Activated effector memory CD4-positive, alpha-beta T cell treated with Interleukin-2 at 50 U/mL for 16 hours (primary cell): ENCODE measurements at regions not wholly inside any gene's neighbourhood (a gene's known extent, or its start where the extent isn't known, plus 50 kb on each side); places are given as distances from the start of the nearest gene placed in this dataset.
"Not testable (repeated sequence)": the region's sequence is repeated elsewhere in the genome, so short reads cannot be mapped to it uniquely, and the experiment has no call there.

Source experiments
- DNase-seq: peaks from one replicate; pipeline ENCODE4 v3.0.0-alpha.2; 2020

DNA sequence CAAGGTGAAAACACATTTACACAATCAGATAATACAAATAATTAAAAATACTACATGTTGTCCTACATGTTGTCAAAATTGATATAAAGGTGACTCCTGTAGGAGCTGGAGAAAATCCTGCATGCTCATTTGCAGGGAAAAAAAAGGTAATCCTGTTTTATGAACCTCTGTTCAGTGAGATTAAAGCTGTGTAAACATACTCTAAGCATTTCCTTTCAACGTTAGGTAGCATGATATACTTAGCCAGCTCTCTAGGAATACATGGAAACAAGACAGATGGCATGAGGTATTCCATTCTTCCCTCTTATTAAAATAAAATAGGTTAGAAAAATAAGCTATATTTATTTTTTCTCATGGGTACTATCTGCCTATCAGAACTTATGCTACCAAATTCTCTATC is 635.7 kb upstream of the FLRT2 start:
- no peak for DNase-seq

DNA sequence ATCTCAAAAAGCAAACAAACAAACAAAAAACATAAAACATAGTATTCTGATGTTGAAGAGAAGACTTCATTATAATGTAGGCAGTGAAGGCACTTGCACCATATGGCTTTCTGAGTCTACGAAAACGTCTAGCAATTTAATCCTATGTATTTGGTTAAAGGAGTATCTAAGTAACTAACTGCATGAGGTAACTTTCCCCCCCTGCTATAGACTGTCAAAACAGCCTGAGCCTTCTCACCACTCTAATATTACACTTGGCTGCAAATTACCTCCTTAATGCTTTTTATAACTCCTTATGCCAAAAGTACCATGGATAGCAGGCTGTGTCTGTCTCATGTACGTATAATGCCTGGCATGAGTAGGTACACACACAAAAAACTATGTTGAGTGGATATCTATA is 607.6 kb upstream of the FLRT2 start:
- no peak for DNase-seq

DNA sequence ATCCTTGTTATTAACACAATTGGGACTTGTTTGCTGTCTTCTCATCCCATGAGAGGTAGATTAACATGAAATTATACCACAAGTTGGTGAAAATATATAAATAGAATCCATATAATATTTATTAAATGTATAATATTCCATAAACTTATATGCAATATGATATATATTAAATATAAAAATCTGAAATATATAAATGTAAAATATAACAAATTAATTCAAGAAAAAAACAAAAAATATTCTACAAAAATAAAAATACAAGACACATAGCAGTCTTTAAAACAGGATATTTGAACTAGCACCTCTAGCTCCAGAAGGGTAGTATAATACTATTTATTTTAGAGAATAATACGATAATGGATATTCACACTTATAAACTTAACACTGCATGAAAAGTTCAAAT is 603.3 kb upstream of the FLRT2 start:
- DNase-seq = no peak

DNA sequence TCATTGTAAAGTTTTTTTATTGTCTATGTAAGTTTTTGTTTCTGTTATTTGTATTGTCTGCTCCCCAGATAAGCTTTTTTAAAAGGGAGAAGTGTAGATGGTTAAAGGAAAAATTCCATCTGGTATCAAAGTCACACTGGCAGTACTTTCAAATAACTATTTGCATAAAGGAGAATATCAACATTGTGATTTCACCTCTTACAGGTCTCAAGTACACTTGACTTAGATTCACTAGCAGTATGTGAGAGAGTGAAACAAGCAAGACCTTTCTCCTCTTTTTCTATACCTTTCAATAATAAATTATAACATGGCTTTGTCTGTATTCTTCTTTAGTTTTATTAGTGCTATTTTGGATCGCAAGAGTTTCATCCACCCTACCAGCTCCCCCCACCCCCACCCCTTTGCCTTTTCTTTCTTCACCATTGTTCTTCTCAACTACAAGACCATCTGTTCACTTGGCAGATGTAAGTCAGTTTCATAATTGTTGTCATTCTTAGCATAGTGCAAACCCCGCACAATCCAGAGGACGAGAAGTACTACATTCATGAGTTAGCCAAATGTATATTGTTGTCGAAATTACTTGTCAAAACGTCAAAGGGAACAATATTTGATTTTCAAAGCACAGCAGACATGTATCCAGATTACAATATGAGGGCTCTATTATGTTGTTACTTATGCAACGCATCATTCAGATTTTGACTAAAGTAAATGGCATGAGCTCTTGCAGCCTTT is 602.7 kb upstream of the FLRT2 start:
- DNase-seq = no peak

DNA sequence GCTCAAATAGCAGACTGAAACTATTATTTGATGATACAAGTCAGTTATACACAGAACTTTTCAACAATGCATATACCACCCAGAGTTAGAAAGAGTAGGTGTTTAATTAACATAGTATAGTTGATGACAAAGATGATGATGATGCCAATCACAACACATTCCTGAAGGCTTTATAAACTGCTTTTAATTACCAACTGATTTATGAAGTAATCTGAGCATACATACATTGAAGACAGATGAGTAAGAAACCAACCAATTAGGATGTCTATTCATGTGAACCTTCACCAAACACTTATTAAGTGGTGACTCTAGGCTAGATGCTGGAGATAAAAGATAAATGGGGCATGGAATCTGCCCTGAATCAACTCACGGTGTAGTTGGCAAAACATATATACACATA is 600.9 kb upstream of the FLRT2 start:
- no peak for DNase-seq

DNA sequence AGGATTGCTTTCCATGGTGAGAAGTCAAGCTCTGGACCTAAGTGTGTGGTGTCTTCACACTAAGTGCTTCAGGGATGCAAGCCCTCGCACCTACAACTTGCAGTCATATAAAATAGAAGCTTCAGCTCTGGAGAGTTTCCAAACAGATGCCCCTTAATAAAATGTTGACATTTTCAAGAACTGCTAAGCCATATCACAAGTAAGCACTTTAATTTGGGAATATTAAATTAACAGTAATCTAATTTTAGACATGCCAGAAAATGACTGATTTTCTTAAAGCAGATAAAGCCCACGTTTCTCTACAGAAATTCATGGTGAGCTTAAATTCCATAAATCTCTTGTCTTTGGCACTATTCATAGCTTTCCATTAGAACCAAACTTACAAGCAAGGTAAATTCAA is 600.1 kb upstream of the FLRT2 start:
- no peak for DNase-seq

DNA sequence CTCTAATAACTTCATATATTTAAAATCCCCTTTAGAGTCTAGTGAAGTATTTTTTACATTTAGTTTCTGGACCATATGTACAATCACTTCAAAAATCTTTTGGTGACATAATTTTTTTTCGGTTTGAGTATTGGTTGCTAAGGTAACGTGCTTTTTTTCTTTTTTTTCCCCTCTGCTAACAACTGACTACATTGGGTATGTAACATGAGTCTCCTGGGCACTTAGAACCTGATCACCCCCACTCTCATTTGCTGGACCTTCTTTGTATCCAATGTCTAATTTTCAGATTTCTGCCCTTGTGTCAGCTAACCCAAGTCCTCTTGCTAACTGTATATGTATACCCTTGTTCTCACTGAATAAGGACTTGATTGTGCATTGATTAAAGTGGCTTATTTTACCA is 592.9 kb upstream of the FLRT2 start:
- DNase-seq = no peak

DNA sequence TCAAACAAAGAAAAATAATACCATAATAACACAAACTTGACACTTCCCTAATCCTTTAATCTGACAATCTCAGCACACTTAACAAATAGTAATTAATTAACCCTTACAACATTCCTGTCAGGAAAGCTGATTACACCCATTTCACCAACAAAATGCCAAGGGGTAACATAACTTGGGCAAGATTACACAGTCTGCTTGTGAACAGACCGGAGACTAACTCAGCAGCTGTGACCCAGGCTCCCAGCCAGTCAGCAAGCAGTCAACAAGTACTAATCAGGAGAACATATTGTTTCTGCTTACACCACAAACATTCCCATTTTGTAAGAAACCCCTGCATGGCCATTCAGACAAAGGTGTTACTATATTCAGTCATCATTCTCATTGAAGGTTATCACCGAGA is 592.5 kb upstream of the FLRT2 start:
- no peak for DNase-seq

DNA sequence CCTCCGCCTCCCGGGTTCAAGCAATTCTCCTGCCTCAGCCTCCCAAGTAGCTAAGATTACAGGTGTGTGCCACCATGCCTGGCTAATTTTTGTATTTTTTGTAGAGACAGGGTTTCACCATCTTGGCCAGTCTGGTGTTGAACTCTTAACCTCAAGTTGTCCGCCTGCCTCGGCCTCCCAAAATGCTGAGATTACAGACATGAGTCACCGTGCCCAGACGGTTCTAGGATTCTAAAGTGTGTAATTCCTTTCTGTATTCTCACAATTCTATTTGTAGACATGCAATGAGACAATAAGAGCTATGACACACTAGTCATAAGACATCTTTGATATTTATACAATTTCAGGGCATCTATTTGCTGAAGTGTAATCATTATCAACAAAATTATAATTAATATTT is 585.0 kb upstream of the FLRT2 start:
- DNase-seq = not testable (repeated sequence)

DNA sequence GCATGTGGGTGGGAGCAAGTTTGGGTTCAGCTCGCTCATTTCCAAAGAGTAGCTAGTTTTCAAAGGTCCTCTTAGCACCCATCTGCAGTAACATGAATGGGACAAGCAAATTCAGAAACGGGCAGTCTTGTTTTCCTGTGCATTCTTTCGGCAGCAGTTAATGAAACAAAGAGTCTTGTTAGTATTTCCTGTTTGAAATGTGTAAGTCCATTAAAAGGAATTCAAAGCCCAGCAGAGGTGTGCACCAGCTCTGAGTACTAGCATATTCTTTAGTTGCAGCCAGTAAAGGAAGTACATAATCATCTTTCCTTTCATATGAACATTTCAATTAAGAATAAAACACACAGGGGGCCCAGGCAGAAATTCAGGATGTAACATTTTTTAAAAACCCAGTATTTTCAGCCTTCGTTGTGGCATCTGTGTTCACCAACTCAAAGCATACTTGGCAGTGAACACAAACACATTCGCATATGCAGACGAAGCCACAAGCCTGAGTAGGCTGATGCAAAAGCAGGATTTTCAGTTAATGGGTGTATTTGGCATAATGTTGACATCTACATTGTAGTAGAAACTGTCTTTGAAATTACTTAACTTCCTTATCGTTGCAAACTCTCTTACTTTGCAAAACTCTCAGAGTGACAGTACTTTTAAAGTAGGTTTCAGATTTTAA is 570.0 kb upstream of the FLRT2 start:
- DNase-seq = no peak

DNA sequence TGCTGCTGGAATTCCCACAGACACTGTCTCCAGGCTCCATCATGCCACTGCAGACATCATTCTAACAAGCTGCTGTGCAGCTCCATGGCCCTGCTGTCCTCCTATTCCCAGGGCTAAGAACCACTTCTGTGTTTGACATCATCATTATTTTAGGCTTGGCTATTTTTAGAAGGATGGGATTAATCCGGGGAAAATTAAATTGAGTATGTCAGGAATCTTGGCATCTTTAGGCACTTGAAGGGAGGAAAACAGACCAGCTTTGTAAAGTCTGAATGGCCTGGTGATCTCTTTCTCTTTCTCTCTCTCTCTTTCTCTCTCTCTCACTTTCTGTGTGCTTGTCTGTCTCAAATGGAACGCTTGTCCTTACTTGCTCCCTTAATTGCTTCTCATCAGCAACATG is 568.3 kb upstream of the FLRT2 start:
- no peak for DNase-seq

DNA sequence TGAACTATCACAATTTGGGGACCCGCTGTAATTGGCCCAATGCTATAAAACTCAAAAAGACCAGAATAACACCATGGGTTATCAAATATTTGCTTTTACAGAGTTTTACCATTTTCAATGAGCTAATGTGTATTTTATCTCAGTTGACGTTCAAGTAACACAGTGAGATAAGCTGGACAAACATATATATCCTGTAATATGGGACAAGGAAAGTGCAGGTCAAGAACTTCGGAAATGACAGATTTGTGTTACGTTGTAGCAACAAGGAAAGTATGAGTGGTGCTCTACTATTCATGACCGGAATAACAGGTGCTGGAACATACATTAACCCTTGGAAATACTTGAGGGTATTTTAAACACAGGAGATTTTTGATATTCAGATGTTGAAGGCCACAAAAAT is 566.4 kb upstream of the FLRT2 start:
- DNase-seq = no peak

DNA sequence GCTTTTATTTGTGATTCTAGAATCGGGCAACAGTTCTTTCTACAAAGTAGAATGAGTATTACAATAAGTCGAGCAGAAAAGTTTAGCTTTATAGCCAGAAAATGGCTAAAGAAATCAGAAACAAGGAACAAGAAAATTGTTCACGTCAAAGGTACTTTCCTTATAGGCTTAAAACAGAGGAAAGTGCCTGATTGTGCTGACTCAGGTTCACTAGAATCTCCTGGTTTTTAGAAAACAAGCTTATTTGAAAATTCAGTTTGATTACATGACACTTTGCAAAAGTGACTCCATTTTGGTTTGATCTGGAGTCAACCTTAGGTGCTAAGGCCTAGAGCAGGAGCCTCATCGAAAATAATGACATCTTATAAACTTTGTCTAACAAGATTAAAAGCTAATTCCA is 564.7 kb upstream of the FLRT2 start:
- no peak for DNase-seq

DNA sequence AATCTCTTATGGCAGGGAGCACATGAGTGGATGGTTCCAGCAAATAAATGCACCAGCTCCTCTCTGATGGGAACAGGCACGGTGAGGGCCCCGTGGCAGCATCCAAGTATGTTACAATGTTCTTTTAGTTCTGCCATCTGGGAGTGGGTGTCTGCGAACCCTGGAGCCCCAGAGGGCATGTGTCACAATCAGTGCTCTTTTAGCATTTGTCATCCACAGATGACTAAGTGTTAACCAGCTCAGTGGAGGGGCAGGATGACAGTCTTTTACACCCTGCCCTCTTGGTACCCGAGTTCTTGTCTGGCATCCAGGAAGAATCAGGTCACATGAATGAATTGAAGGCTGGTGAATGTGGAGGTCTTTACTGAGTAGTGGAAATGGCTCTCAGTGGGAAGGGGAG is 560.4 kb upstream of the FLRT2 start:
- no peak for DNase-seq

DNA sequence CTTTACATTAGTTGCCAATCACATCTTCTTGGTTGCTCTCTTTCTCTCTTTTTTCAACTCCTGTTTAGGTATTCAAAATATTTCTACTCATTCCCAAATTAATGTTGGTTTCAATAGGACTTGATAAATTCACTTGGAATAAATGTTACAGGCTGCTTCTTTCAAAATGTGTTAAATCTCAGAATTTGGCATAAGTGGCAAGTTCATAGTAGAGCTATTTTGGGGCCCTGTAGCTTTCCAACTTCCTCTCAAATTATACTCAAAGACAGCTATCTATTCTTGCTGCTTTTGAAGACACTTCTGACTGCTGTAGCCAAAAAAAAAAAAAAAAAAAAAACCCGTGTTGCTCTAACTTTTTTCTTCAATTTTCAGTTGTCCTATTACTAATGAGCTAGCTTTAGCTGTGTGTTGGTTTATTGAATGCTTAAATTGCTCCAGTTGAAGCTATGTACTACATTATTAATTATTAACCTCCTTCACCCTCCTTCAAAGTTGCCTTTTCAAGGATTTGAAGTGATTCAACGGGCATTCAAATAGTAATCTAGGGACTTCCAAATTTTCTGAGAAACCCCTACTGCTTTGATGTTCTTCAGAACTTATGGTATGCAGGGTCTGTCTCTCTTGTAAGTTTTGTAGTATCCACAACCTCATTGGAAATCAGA is 554.6 kb upstream of the FLRT2 start:
- DNase-seq = no peak

DNA sequence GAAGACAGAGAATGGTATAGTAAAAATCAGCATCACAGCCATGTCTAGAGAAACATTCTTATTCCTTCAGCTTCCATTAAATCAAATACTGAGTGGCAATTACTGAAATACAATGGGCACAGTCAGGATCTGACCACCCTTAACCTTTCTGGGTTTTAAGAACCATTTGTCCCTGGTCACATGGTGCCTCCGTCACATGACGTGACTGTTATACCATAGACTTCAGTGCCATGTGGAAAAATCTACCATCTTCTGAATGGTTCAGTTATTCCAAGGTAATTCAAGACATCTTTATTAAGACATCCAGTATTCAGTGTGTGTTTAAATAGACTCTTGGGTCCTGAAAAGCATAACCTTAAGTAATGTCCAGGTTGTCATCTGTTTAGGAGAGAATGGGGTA is 553.1 kb upstream of the FLRT2 start:
- no peak for DNase-seq

DNA sequence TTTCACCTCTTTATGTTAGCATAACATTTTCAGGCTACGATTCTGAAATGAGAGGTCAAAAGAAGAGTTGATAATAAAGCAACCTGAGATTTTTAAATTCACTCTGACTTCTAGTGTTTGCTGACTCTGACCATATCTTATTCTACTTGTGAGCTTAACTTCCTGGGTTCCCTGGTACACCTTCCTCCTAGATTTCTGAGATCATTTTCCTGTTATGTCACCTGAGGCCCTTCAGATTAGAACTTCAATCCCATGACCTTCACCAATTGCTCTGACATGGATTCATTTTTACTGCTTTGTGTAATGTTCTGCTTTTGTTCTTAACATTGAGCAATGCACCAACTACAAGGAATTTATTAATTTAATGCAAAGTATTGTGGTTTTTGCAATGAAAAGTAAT is 542.9 kb upstream of the FLRT2 start:
- DNase-seq = no peak

DNA sequence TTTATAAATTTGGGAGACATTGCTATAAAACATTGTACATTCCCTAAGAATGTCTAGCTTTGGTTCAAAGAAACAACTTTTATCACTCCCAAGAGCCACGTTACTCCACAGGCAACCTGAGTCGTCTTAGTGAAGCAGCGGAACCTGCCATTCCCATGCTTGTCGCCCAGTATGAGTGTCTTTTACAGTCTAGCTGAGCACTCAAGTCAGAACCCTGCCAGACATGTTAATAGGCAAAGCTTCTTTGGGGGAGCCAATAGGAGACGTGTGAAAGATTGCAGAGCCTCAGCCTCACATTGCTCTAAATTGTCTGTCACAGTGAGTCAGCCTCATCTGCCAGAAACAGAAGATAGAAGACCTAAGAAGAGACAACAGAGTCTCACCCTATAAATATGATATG is 541.6 kb upstream of the FLRT2 start:
- DNase-seq = no peak

DNA sequence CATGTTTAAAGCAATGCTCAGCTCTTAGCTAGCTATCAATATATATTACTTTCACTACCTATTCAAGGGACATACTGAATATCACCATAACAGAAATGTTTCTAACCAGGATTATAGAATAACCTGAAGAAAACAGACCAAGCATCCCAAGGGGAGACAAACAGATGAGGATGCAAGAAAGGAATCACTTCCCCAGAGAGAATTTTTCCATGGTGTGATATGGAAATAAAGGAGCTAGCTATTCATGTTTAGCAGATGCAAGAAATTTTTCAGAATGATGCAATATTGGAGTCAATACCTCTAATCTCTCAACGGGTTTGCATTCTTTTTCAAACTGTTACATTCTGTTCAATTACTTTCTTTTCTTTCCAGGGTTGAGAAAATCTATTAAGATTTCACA is 538.9 kb upstream of the FLRT2 start:
- DNase-seq = no peak

DNA sequence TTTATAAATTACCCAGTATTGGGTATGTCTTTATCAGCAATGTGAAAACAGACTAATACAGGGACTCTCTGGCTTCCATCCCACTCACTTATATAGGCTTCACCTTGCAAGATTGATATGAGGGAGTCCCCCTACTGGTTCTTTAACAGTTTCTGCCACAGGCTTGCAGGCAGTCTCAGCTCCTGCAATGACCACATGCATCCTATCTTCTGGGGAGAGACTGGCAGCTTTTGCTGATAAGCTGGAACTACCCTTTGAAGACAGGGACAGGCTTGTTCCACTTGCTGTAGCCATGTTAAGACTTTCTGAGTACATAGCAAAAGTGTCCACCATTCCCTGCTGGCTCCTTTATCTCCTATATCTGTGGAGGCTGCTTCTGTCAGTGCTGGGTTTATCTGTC is 531.7 kb upstream of the FLRT2 start:
- DNase-seq = no peak

DNA sequence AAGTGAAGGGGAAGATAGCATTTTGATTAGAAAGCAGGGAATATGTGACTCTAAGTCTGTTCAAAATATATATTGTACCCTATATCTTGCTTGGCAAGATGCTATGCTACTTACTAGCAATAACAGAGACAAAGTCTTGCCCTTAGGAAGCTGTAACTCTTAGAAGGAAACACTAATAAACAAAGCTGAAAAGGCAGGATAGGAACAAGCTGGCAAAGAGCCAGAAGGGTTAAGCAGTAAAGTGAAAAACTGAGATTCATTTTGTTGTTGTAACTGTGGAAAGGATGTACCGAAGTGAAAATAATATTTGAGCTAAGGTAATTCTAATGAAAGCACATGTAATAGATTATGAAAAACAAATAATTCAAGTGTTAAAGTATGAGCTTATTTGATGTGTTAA is 527.1 kb upstream of the FLRT2 start:
- no peak for DNase-seq

DNA sequence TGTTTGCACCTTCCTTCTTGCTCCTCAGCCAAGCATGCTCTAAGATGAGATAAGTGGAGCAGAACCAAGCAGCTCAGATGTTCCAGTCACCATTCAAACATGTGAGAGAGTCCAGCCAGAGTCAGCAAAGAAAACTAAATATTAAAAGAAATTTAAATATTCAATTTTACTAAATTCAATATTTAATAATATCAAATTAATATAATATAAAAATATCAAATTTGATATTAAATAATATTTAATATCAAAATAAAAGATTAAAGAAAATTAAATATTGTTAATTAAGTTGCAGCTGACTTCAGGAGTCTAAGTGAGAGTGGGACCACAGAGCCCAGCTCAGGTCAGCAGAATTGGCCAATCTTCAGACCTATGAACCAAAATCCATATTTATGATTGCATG is 526.1 kb upstream of the FLRT2 start:
- DNase-seq = no peak

DNA sequence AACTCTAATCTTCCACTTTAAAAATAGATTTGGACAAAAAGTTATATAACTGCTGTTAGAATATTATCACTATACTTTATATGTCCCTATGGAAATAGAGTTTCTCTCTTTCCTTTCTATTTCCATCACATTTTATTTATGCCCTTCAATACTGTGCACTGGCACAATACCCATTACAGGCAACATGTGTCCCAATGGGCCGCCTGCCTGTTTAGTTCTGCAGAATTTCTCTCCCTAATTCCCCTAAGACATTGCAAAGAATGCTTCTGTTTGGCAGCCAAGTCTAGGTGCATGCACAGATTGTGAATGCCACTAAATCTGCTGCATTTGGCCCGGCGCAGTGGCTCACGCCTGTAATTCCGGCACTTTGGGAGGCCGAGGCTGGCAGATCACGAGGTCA is 520.4 kb upstream of the FLRT2 start:
- no peak for DNase-seq

DNA sequence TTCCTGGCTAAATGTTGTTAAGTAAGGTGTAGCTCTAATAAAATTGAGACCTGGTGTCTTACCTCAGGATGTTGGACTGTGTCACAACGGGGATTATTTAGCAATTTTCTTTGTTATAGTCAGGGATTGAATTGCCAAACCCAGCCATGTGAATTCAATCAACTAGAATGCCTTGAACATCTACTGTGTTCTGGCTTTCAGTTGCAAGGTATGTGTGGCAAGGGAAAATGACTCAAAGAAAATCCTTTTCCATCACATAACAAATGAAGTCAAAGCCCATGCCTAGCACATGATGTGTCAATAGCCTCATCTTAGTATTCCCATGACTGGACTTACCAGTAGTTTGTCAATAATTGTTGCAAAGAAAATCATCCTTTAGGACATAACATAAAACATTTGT is 519.8 kb upstream of the FLRT2 start:
- DNase-seq = no peak

DNA sequence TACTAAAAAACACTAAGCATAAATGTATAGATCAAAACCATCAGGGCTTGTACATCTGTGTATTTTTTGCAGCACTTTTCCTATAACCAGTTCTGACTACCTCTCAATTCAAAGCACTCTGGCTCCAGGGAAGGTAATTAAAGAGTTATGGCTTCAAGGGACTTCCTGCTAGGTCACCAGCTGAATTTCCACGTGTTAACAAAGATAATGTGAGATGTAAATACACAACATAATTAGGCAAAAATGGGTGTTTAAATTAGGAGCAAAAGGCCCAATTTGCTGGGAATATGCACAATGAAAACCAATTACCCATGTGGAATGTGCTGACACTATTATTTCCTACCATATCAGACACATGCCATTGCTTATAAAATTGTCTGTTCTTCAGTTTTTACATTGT is 513.4 kb upstream of the FLRT2 start:
- no peak for DNase-seq
